ENCODE measurements at regions not wholly inside any gene's neighbourhood (a gene's known extent, or its start where the extent isn't known, plus 50 kb on each side); places are given as distances from the start of the nearest gene placed in this dataset.

GRCh38 chr5:174563899-174564298, 160.5 kb upstream of the MSX2 start:
- TF ChIP-seq NFYA (IDR thresholded peaks at IDR 0.05; ENCODE audit: borderline replicate concordance, low read depth, low read length): no peak
- TF ChIP-seq HDAC6 (IDR thresholded peaks at IDR 0.05; ENCODE audit: unreplicated experiment): no peak
- no peak for TF ChIP-seq CREB1 (IDR thresholded peaks at IDR 0.05; ENCODE audit: low read depth)
- TF ChIP-seq JUND (IDR thresholded peaks at IDR 0.05; ENCODE audit: low read depth, low read length): no peak
- TF ChIP-seq CTCF (IDR thresholded peaks at IDR 0.05 in 2 of 3, conservative IDR thresholded peaks at IDR 0.05 in 1 of 3; ENCODE audit: control insufficient read depth in 2 of 3, extremely low read depth in 1 of 3, insufficient read depth in 1 of 3, low read depth in 3 of 3, low read length in 3 of 3): no peak
- TF ChIP-seq EP300 (IDR thresholded peaks at IDR 0.05; ENCODE audit: borderline replicate concordance in 1 of 2, control insufficient read depth in 1 of 2, low read depth in 2 of 2, low read length in 2 of 2): no peak
- TF ChIP-seq SP1 (IDR thresholded peaks at IDR 0.05; ENCODE audit: low read depth, low read length): no peak
- TF ChIP-seq NRF1 (conservative IDR thresholded peaks at IDR 0.05; ENCODE audit: low read depth, low read length): no peak

Data from GM12878 (cell line).